HEK293 (cell line): ENCODE measurements at regions not wholly inside any gene's neighbourhood (a gene's known extent, or its start where the extent isn't known, plus 50 kb on each side); places are given as distances from the start of the nearest gene placed in this dataset.

Source experiments
- CTCF ChIA-PET: fragments of 350-600 bp; formaldehyde crosslinking; extraction: SDS; loops from one replicate; lab custom pipeline; 2021; ENCODE audit warnings: antibody characterized with exemption; lab: Yijun Ruan, JAX
- POLR2A ChIA-PET: fragments of 300-600 bp; formaldehyde crosslinking; extraction: SDS; loops from one replicate; lab custom pipeline; 2020; ENCODE audit warnings: antibody characterized with exemption, inconsistent platforms; lab: Yijun Ruan, JAX
- H3K27ac ChIP-seq: fragments of 200-500 bp; sonication (Bioruptor generic); 2 replicates; pipeline ENCODE4 v1.5.1; 2014; ENCODE audit warnings: low read depth, low read length, control low read depth, inconsistent platforms; ENCODE audit errors: extremely low read depth
- H3K36me3 ChIP-seq, 2 experiments: fragments of 200-500 bp in 1 of 2; sonication (Bioruptor generic) in 1 of 2; 1 replicate in 1 of 2; 2 replicates in 1 of 2; pipeline ENCODE4 v1.5.1; 2014 to 2017; ENCODE audit warnings: inconsistent platforms in 2 of 2, low read length in 2 of 2; ENCODE audit not compliant: control insufficient read depth in 2 of 2, insufficient read depth in 1 of 2
- H3K4me1 ChIP-seq: fragments of 200-500 bp; sonication (Bioruptor generic); 2 replicates; pipeline ENCODE4 v1.5.1; 2014; ENCODE audit warnings: mild to moderate bottlenecking, low read length, inconsistent platforms; ENCODE audit not compliant: control insufficient read depth, insufficient read depth
- H3K4me3 ChIP-seq: 2 replicates; pipeline ENCODE4 v1.5.1; 2011; ENCODE audit warnings: low read depth, mild to moderate bottlenecking, control low read depth, low read length, moderate library complexity
- H3K9me3 ChIP-seq: fragments of 200-500 bp; sonication (Bioruptor generic); 2 replicates; pipeline ENCODE4 v1.5.1; 2014; ENCODE audit warnings: low read depth, low read length, inconsistent platforms; ENCODE audit not compliant: control insufficient read depth, insufficient read depth
- BCL11A ChIP-seq: fragments of 450-650 bp; formaldehyde crosslinking; IDR thresholded peaks from 2 replicates; pipeline ENCODE4 v1.5.1; 2016; ENCODE audit warnings: low read depth, missing biosample characterization, missing genetic modification characterization
- BCL11B ChIP-seq: fragments of 450-650 bp; formaldehyde crosslinking; IDR thresholded peaks from 2 replicates; pipeline ENCODE4 v1.5.1; 2016; ENCODE audit warnings: low read depth, missing biosample characterization, missing genetic modification characterization
- GLI4 ChIP-seq: fragments of 450-650 bp; formaldehyde crosslinking; IDR thresholded peaks from 2 replicates; pipeline ENCODE4 v1.5.1; 2016; ENCODE audit warnings: missing biosample characterization, missing genetic modification characterization
- PRDM1 ChIP-seq: fragments of 450-650 bp; formaldehyde crosslinking; IDR thresholded peaks from 2 replicates; pipeline ENCODE4; 2016; ENCODE audit warnings: missing biosample characterization, missing genetic modification characterization
- SP2 ChIP-seq: fragments of 450-650 bp; formaldehyde crosslinking; IDR thresholded peaks from 2 replicates; pipeline ENCODE4 v1.5.1; 2016; ENCODE audit warnings: missing biosample characterization, missing genetic modification characterization
- TCF7L2 ChIP-seq: IDR thresholded peaks from 2 replicates; pipeline ENCODE4 v1.6.1; 2011; ENCODE audit warnings: low read depth, mild to moderate bottlenecking, inconsistent platforms, low read length, moderate library complexity, borderline replicate concordance
- ZIC2 ChIP-seq: fragments of 450-650 bp; formaldehyde crosslinking; IDR thresholded peaks from 2 replicates; pipeline ENCODE4 v1.5.1; 2016; ENCODE audit warnings: missing biosample characterization, missing genetic modification characterization
- ZNF121 ChIP-seq: fragments of 450-650 bp; formaldehyde crosslinking; IDR thresholded peaks from 2 replicates; pipeline ENCODE4 v1.5.1; 2016; ENCODE audit warnings: missing biosample characterization, missing genetic modification characterization
- ZNF146 ChIP-seq: fragments of 450-650 bp; formaldehyde crosslinking; IDR thresholded peaks from 2 replicates; pipeline ENCODE4 v1.5.1; 2016; ENCODE audit warnings: missing biosample characterization, missing genetic modification characterization
- ZNF211 ChIP-seq: fragments of 450-650 bp; formaldehyde crosslinking; IDR thresholded peaks from 2 replicates; pipeline ENCODE4 v1.5.1; 2016; ENCODE audit warnings: low read depth, missing biosample characterization, missing genetic modification characterization
- ZNF223 ChIP-seq: fragments of 450-650 bp; formaldehyde crosslinking; IDR thresholded peaks from 2 replicates; pipeline ENCODE4 v1.5.1; 2016; ENCODE audit warnings: missing biosample characterization, missing genetic modification characterization
- ZNF341 ChIP-seq: fragments of 450-650 bp; formaldehyde crosslinking; IDR thresholded peaks from 2 replicates; pipeline ENCODE4; 2016; ENCODE audit warnings: low read depth, missing biosample characterization, missing genetic modification characterization
- ZNF366 ChIP-seq: fragments of 450-650 bp; formaldehyde crosslinking; conservative IDR thresholded peaks from 2 replicates; pipeline ENCODE4 v1.5.1; 2016; ENCODE audit warnings: missing biosample characterization, missing genetic modification characterization
- ZNF394 ChIP-seq: fragments of 450-650 bp; formaldehyde crosslinking; IDR thresholded peaks from 2 replicates; pipeline ENCODE4 v1.5.1; 2016; ENCODE audit warnings: missing biosample characterization, missing genetic modification characterization, mild to moderate bottlenecking, moderate library complexity, borderline replicate concordance
- ZNF404 ChIP-seq: fragments of 450-650 bp; formaldehyde crosslinking; IDR thresholded peaks from 2 replicates; pipeline ENCODE4 v1.5.1; 2017; ENCODE audit warnings: missing biosample characterization, missing genetic modification characterization
- ZNF529 ChIP-seq: fragments of 450-650 bp; formaldehyde crosslinking; IDR thresholded peaks from 2 replicates; pipeline ENCODE4 v1.5.1; 2017; ENCODE audit warnings: missing genetic modification characterization, missing biosample characterization; ENCODE audit not compliant: insufficient replicate concordance
- ZNF549 ChIP-seq: fragments of 450-650 bp; IDR thresholded peaks from 2 replicates; pipeline ENCODE4 v1.5.1; 2018; ENCODE audit warnings: missing biosample characterization, missing genetic modification characterization, mild to moderate bottlenecking, inconsistent platforms, moderate library complexity
- ZNF555 ChIP-seq: fragments of 450-650 bp; formaldehyde crosslinking; conservative IDR thresholded peaks from 2 replicates; pipeline ENCODE4 v1.5.1; 2017; ENCODE audit warnings: missing biosample characterization, mild to moderate bottlenecking, missing genetic modification characterization, inconsistent platforms
- ZNF654 ChIP-seq: fragments of 450-650 bp; formaldehyde crosslinking; IDR thresholded peaks from 2 replicates; pipeline ENCODE4 v1.5.1; 2016; ENCODE audit warnings: low read depth, missing biosample characterization, missing genetic modification characterization
- ZSCAN16 ChIP-seq: fragments of 450-650 bp; formaldehyde crosslinking; IDR thresholded peaks from 2 replicates; pipeline ENCODE4 v1.5.1; 2016; ENCODE audit warnings: missing biosample characterization, missing genetic modification characterization
- TF ChIP-seq, protein P1 (sequence below): fragments of 450-650 bp; formaldehyde crosslinking; optimal IDR thresholded peaks from 2 replicates; pipeline ENCODE3; 2016; ENCODE audit warnings: missing biosample characterization, mild to moderate bottlenecking, missing genetic modification characterization
- TF ChIP-seq, protein P2 (sequence below): IDR thresholded peaks from 2 replicates; pipeline ENCODE4 v1.6.1; 2011; ENCODE audit warnings: mild to moderate bottlenecking, low read depth, low read length, borderline replicate concordance
- TF ChIP-seq, protein P3 (sequence below): fragments of 450-650 bp; IDR thresholded peaks from 2 replicates; pipeline ENCODE4 v1.5.1; 2018; ENCODE audit warnings: missing biosample characterization, mild to moderate bottlenecking, missing genetic modification characterization
- TF ChIP-seq, protein P4 (sequence below): fragments of 450-650 bp; formaldehyde crosslinking; IDR thresholded peaks from 2 replicates; pipeline ENCODE4 v1.5.1; 2017; ENCODE audit warnings: missing biosample characterization, missing genetic modification characterization
- TF ChIP-seq, protein P5 (sequence below): fragments of 450-650 bp; formaldehyde crosslinking; IDR thresholded peaks from 2 replicates; pipeline ENCODE4 v1.5.1; 2017; ENCODE audit warnings: missing biosample characterization, missing genetic modification characterization

DNA sequence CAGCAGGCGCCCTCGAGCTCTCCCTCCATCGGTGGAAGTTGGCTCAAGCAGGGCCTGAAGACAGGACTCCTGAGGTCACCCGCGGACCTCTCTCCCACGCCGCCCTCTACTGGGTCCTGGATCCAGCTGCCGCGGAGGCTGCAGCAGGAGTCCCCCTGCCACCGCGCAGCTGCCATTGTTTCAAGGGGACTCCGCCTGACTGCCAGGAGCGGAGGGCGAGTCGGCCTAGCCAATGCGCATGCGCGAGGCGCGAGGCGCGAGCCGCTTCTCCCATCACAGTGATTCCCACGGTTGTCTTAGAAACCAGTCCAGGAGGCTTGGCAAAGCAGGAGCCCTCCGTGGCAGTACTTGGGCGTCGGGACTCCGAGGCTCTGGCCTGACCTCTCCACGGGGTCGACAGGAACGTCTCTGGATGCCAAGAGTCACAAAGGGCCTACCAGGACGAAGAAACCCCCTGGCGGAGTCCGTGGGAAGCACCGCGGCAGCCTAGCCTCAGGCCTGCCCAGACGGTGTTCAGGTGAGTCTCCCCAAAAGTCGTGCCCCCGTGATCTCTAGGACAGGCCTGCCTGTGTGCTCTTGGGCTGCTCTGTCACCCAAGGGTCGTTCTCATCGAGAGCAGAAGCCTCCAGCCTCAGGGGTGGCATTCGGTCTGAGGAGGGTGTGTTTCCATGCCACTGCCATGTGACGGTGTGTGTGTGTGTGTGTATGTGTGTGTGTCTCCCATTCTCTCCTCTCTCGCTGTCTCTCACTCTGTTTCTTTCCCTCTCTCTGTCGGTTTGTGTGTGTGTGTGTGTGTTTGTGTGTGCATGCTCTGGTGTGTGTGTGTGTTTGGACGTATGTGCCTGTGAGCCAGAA, 290.6 kb upstream of the ZNF337 start (continued):
- TF ChIP-seq, protein P1, sequence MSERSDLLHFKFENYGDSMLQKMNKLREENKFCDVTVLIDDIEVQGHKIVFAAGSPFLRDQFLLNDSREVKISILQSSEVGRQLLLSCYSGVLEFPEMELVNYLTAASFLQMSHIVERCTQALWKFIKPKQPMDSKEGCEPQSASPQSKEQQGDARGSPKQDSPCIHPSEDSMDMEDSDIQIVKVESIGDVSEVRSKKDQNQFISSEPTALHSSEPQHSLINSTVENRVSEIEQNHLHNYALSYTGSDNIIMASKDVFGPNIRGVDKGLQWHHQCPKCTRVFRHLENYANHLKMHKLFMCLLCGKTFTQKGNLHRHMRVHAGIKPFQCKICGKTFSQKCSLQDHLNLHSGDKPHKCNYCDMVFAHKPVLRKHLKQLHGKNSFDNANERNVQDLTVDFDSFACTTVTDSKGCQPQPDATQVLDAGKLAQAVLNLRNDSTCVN (tag by site-specific recombination), result peak; percentile 20
- no peak for TF ChIP-seq ZIC2 (tag by site-specific recombination)
- no peak for TF ChIP-seq TCF7L2
- TF ChIP-seq, protein P2, sequence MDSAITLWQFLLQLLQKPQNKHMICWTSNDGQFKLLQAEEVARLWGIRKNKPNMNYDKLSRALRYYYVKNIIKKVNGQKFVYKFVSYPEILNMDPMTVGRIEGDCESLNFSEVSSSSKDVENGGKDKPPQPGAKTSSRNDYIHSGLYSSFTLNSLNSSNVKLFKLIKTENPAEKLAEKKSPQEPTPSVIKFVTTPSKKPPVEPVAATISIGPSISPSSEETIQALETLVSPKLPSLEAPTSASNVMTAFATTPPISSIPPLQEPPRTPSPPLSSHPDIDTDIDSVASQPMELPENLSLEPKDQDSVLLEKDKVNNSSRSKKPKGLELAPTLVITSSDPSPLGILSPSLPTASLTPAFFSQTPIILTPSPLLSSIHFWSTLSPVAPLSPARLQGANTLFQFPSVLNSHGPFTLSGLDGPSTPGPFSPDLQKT, result no peak
- 0 out of 2 replicates have a peak, but pooled peaks have one; percentile 21 for TF ChIP-seq ZNF366 (tag by site-specific recombination)
- TF ChIP-seq ZNF223 (tag by site-specific recombination), result no peak
- TF ChIP-seq, protein P3, sequence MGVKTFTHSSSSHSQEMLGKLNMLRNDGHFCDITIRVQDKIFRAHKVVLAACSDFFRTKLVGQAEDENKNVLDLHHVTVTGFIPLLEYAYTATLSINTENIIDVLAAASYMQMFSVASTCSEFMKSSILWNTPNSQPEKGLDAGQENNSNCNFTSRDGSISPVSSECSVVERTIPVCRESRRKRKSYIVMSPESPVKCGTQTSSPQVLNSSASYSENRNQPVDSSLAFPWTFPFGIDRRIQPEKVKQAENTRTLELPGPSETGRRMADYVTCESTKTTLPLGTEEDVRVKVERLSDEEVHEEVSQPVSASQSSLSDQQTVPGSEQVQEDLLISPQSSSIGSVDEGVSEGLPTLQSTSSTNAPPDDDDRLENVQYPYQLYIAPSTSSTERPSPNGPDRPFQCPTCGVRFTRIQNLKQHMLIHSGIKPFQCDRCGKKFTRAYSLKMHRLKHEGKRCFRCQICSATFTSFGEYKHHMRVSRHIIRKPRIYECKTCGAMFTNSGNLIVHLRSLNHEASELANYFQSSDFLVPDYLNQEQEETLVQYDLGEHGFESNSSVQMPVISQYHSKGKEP, result no peak
- no peak for TF ChIP-seq ZNF404 (tag by site-specific recombination)
- TF ChIP-seq BCL11B (tag by site-specific recombination), result no peak
- TF ChIP-seq, protein P4, sequence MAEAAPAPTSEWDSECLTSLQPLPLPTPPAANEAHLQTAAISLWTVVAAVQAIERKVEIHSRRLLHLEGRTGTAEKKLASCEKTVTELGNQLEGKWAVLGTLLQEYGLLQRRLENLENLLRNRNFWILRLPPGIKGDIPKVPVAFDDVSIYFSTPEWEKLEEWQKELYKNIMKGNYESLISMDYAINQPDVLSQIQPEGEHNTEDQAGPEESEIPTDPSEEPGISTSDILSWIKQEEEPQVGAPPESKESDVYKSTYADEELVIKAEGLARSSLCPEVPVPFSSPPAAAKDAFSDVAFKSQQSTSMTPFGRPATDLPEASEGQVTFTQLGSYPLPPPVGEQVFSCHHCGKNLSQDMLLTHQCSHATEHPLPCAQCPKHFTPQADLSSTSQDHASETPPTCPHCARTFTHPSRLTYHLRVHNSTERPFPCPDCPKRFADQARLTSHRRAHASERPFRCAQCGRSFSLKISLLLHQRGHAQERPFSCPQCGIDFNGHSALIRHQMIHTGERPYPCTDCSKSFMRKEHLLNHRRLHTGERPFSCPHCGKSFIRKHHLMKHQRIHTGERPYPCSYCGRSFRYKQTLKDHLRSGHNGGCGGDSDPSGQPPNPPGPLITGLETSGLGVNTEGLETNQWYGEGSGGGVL (tag by site-specific recombination), result peak; percentile 42; the same call in 1 of the 2 replicates
- no peak for TF ChIP-seq ZNF121 (tag by site-specific recombination)
- TF ChIP-seq ZNF529, result no peak
- TF ChIP-seq SP2 (tag by site-specific recombination), result no peak
- no peak for TF ChIP-seq ZNF555 (tag by site-specific recombination)
- TF ChIP-seq PRDM1 (tag by site-specific recombination), result 0 out of 2 replicates have a peak, but pooled peaks have one; percentile 5
- TF ChIP-seq ZSCAN16, result no peak
- TF ChIP-seq, protein P5, sequence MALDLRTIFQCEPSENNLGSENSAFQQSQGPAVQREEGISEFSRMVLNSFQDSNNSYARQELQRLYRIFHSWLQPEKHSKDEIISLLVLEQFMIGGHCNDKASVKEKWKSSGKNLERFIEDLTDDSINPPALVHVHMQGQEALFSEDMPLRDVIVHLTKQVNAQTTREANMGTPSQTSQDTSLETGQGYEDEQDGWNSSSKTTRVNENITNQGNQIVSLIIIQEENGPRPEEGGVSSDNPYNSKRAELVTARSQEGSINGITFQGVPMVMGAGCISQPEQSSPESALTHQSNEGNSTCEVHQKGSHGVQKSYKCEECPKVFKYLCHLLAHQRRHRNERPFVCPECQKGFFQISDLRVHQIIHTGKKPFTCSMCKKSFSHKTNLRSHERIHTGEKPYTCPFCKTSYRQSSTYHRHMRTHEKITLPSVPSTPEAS (tag by site-specific recombination), result peak; percentile 78
- no peak for TF ChIP-seq BCL11A (tag by site-specific recombination)
- TF ChIP-seq ZNF394, result peak; percentile 28; the same call in 1 of the 2 replicates

DNA sequence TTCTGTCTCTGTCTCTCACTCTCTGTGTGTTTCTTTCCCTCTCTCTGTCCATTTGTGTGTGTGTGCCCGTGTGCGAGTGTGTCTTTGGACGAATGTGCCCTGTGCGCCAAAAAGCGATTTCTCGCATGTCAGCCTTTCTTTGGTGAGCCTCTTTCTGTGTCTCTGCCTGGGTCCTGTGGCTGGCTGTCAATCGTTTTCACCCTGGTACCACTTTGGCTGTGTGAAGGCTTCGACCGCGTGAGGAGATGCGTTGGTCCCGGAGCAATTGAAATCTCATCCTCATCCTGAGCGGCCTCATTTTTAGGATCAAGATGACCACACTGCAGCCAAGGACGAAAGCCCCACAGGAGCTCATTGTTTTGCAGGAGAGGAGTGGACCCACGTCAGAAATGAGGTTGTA, 288.9 kb upstream of the ZNF337 start:
- H3K27ac ChIP-seq, result no peak overlapping the region
- no peaks in the 10 kb centered on the region for H3K9me3 ChIP-seq
- TF ChIP-seq ZNF549 (tag by site-specific recombination) (no peak), ZNF341 (no peak), ZNF654 (no peak), GLI4 (tag by site-specific recombination) (no peak), ZNF146 (tag by site-specific recombination) (no peak), ZNF211 (tag by site-specific recombination) (no peak)
- no peak overlapping the region for H3K4me3 ChIP-seq
- ChIA-PET CTCF (no interaction called here), POLR2A (no interaction called here)
- H3K4me1 ChIP-seq, result no peaks in the 10 kb centered on the region
- H3K36me3 ChIP-seq, result no peaks in the 10 kb centered on the region
